SK-MEL-5 (cell line): ENCODE measurements at regions not wholly inside any gene's neighbourhood (a gene's known extent, or its start where the extent isn't known, plus 50 kb on each side); places are given as distances from the start of the nearest gene placed in this dataset.
A peak's percentile ranks its signal among the peaks of the same experiment; 100 is the strongest.

Experiments
- DNase-seq: peaks from one replicate; pipeline ENCODE4 v3.0.0-alpha.2; 2016; ENCODE audit warnings: low read depth, low spot score
- in situ Hi-C: cut with HindIII; loops from 2 replicates; pipeline ENCODE4 v1.10.0; 2016; ENCODE audit warnings: low sequenced_read_pairs, high pct_unique_total_duplicates, low pct_unique_long_range_greater_than_20kb

GRCh38 chr3:73796382-73796781 lies 171.6 kb upstream of the PDZRN3 start:
- in situ Hi-C loops: no loop called here

GRCh38 chr3:73791356-73791755 lies 166.6 kb upstream of the PDZRN3 start:
- in situ Hi-C loops: no loop called here
- DNase-seq: no peak

More at GRCh38 chr3:73796382-73796781, 171.6 kb upstream of the PDZRN3 start:
- no peak for DNase-seq

DNA sequence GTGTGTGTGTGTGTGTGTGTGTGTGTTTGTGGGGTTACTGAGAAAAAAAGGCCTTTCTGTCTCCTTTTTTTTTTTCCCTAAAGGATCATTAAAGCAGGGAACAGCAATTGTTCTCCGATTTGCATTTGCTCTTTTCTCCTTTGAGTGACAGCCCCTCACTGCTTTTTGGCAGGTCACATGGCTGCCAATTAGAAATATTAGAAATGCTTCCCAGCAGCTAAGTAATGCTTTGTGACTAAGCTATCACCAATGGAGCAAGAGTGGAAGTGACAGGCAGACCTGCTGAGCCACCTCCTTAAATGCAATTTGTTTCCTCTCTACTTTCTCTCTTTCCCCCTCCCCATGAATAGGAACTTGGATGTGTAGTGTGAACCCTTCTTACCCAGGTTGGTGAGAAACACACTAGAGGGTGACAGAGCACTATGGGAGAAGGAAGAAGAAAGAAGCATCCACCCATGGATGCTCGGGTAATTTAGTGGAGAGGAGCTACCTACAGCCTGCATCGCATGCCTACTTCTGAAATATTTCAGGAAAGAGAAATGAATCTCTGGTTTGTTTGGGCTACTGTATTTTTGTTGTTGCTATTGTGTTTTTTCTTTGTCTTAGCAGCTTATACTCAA lies 165.2 kb upstream of the PDZRN3 start:
- in situ Hi-C loops: no loop called here
- DNase-seq: no peak

DNA sequence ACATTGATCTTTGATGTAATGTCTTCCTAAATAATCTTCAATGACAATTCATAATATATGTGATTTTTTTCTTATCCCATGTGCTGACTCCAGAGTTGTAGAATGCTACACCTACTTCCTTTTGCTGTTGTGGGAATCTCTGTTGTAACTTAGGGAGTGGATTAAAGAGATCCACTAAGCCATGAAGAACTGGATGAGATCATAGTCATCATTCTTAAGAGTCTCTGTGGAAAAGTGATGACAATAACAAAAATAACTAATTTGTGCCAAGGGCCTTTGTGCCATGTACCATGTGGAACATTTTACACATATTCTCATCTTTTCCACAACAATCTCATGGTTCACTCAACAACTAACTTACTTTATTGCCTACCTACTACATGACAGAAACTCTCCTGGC lies 162.9 kb upstream of the PDZRN3 start:
- in situ Hi-C loops: no loop called here
- DNase-seq: no peak

DNA sequence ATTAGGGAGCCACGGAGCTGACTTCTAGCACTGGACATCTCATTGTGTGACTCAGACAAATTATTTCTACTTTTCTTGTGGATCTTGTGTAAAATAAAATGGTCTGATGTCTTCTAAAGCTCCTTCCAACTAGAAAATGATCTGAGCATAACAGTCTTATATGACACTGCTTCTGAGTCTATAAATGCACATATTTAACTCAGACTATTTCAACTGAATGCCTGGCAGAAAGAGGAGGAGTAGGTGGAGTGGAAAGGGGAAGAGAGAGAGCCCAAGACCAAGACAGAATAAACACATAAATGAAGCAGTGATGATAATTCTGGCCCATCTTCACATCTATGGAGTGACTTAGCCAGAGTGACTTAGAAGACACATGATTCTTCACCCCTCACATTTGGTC lies 162.3 kb upstream of the PDZRN3 start:
- in situ Hi-C loops: no loop called here
- no peak for DNase-seq

- peak; percentile 22 for DNase-seq
- in situ Hi-C loops: no loop called here
Observed at GRCh38 chr3:73786321-73786807, 161.6 kb upstream of the PDZRN3 start.

GRCh38 chr3:73784686-73785392 lies 160.1 kb upstream of the PDZRN3 start:
- in situ Hi-C loops: no loop called here
- peak; percentile 44 for DNase-seq

- DNase-seq: peak; percentile 76
- in situ Hi-C loops: no loop called here
Observed at GRCh38 chr3:73783811-73784210, 159.1 kb upstream of the PDZRN3 start.

DNA sequence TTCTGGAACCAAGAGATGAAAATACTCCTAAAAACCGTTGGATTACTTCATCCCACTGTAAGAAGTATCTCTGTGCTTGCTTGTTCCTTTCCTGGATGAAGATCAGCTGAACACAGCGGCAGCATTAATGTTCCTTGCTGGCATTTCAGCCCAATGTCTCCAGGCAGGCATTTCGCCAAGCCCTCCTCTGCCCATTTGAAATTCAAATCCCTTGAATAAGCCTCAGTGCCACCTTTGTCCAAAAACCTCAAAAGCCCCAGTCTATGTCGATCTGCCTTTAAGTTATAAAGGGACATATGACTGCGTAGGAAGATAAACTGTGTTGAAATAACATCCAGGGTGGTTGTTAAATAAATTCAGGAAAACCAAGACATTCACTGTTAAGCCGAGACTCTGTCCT lies 156.8 kb upstream of the PDZRN3 start:
- DNase-seq: peak; percentile 71

DNA sequence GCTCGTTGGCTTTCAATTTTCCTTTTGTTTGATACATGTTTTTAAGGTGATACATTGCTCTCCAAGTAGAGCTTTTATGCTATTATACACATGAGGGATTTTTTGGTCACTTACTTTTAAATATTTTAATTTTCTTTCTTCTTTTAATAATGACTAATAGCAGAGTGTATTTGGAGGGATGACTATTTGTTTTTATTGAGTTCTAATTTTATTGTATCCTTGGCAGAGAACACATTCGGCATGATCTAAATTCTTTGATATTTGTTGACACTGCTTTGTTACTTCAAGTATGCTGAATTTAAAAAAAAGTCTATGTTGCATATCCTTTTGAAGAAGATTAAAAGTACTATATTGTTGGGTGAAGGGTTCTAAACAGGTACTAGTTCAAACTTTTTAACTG lies 149.9 kb upstream of the PDZRN3 start:
- no peak for DNase-seq
- in situ Hi-C loops: loop anchor here (25.0 kb wide), 1 partner anchor 262 kb away; no protein-coding TSS in a partner anchor

More for the DNA sequence above, 156.8 kb upstream of the PDZRN3 start:
- in situ Hi-C loops: no loop called here

- in situ Hi-C loops: loop anchor here (25.0 kb wide), 1 partner anchor 261 kb away; no protein-coding TSS in a partner anchor
- DNase-seq: no peak
Observed at GRCh38 chr3:73773233-73773632, 148.5 kb upstream of the PDZRN3 start.

DNA sequence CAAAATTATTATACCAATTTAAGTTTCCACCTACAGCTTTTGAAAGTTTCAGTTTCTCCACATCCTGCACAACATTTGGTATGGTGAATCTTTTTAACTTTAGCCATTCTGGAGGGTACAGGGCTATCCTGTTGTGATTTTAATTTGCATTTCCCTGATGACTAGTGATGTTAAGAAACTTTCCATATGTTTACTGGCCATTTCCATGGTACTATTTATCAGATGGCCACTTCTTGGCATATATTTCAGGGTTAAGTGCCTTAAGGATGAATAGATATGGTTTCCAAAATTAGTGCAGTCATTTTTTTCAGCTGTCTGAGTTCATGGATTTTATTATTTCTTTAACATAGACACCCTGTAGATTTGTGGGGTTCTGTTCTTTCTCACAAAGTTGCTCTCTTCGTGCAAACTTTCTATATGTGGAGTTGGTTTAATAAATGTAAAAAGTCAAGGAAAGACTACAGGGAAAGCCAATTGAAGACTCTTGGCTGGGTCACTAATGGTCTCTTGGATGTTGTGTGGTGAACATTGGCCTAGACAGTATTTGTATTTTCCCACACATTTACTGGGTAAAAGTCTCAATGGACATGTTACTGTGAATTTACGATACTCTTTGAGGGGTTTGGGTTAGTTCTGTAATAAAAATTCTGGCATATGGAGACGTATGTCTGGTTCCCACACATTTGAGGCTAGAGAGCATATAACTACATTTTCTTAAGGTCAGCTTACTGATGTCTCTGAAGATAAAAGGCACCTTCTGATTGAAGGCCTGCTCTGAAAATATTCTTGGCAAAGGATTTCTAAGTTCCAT lies 147.5 kb upstream of the PDZRN3 start:
- DNase-seq: no peak
- in situ Hi-C loops: loop anchor here (25.0 kb wide), 1 partner anchor 260 kb away; no protein-coding TSS in a partner anchor

DNA sequence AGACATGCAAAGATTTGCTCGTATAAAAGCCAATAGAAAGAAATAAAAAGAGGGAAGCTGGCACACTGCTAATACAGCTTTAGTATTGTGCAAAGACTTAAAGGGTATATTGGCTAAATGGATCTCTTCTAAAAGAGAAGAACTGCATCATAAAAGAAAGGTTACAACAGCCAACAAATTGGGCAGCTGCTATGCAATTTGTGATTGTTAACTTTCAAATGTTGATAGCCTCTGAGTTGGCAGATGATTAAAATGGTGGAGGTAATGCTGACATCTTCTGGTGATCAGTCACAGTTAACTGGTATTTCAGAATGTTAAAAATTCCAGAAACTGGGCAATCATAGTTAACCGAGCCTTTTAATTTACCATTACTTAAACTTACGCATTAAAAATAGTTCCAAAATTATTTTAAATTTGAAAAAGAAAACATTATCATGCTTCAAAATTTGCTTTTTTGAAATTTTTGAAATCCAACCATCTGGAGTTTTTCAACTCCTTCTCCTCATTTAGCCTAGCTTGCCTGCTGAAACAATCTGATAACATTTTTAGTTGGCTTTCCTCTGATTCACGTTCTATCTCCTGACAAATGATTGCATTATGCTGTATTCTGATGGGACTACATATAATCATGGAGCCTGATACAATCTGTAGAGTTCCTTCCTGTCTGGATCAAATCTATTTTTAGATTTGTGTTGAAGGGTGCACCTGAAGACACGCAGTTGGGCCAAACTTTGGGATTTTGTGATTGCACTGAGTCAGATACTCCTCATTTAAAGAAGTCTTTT lies 144.0 kb upstream of the PDZRN3 start:
- in situ Hi-C loops: loop anchor here (25.0 kb wide), 1 partner anchor 256 kb away; no protein-coding TSS in a partner anchor
- DNase-seq: no peak

DNA sequence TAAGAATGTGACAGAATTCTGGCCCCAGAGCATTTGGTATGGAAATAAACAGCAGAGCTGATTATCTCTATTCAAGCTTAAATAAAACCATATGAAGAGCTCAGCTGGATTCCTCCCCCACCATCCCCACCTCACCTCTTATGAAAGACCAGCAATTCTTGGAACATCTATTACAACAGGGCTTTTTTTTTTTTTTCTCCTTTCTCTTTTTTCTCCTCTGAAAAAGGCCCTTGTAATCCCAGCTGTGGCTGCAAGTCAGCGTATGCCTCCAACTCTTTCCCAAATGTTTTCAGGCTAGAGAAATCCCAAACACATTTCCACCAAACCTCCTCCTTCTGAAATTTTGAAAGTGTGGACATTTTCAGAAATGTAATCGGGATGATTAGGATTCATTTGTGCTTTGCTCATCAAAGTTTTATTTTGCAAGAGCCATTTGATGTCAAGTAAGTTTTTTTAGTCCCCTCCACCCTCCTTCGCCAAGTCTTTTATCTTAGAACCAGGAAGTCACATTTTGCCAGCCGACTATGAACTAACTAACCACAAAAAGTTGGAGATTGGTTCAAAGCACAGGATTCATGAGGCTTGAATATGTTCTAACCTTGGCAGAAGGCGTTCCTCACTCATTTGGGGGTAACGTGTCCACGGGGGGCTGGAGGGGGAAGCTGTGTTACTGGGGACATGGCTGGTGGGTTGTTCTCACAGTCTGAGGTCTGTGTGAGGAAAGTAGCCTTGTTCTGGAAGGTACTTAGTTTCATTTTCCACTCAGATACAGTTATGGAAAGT lies 142.0 kb upstream of the PDZRN3 start:
- no peak for DNase-seq
- in situ Hi-C loops: loop anchor here (25.0 kb wide), 1 partner anchor 254 kb away; no protein-coding TSS in a partner anchor

DNA sequence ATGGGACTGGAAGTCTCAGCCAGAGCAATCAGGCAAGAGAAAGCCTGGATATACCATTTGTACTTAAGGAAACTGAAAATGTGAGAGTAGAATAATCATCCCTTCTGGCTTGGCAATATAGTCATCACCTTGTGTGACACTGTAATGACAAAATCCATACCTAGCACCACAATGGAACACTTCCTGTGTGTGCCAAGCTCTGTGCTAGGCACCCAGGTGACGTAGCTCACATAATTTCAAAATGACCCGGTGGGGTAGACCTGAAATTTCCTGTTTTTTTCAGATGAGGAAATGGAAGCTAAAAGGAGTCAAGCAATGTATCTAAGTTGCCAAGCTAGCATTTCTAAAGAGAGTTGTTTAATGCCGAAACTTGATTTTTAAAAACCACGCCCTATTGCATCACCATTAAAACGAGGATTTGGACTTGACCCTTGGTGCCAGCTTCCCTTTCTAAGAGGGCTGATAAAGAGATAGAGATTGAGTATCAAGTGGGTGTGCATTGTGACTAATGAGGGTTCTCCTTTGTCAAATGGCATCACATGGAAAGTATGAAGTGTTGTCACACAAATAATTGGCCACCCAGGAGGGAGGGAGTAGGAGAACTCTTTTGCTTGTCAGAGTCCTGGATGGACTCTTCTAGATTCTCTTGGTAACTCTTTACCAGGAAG lies 141.3 kb upstream of the PDZRN3 start:
- in situ Hi-C loops: loop anchor here (25.0 kb wide), 1 partner anchor 254 kb away; no protein-coding TSS in a partner anchor
- DNase-seq: no peak

DNA sequence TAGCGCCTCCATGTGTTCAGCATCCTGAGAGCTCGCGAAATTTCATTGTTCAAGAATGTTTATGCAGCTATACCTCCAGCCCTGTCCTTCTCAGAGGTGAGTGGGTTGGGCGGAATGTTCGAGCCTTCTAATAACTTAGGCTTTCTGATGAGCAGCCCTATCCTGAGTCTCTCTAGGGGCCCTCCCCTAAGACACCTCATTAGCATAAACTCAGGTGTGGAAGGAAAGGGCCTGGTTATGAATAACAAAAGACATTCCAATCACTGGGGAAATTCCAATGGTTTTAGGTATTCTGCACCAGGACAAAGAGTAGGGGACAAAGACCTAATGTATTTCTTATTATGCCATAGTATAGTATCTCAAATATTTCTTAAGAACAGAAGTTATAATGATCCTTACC lies 138.1 kb upstream of the PDZRN3 start:
- no peak for DNase-seq
- in situ Hi-C loops: loop anchor here (25.0 kb wide), 1 partner anchor 251 kb away; no protein-coding TSS in a partner anchor
